Activated CD8-positive, alpha-beta T cell treated with anti-CD3 and anti-CD28 coated beads for 36 hours (primary cell): ENCODE measurements at regions not wholly inside any gene's neighbourhood (a gene's known extent, or its start where the extent isn't known, plus 50 kb on each side); places are given as distances from the start of the nearest gene placed in this dataset.

Source experiments
- ATAC-seq: fragments of 200-7000 bp; cut with Tn5 transposase; one replicate; pipeline ENCODE4 v1.10.0; 2021; ENCODE audit warnings: mild to moderate bottlenecking, moderate library complexity
- CTCF ChIA-PET: fragments of 350-600 bp; sonication (Branson Sonifier 250); formaldehyde crosslinking; loops from one replicate; lab custom pipeline; 2021; ENCODE audit warnings: antibody characterized with exemption; lab: Charles Lee
- POLR2A ChIA-PET: fragments of 350-600 bp; sonication (Branson Sonifier 250); formaldehyde crosslinking; loops from one replicate; lab custom pipeline; 2021; ENCODE audit warnings: antibody characterized with exemption; lab: Charles Lee
- DNase-seq: peaks from one replicate; pipeline ENCODE4 v3.0.0-alpha.2; 2020
- H3K27ac Mint-ChIP-seq: one replicate; pipeline ENCODE4 v1.8.0; 2021; ENCODE audit warnings: mild to moderate bottlenecking, mixed read lengths
- H3K27me3 Mint-ChIP-seq: one replicate; pipeline ENCODE4 v1.8.0; 2021; ENCODE audit warnings: mixed read lengths
- H3K36me3 Mint-ChIP-seq: one replicate; pipeline ENCODE4 v1.8.0; 2021; ENCODE audit warnings: low read depth, mixed read lengths
- H3K4me1 Mint-ChIP-seq: one replicate; pipeline ENCODE4 v1.8.0; 2021; ENCODE audit warnings: low read depth, mixed read lengths
- H3K4me3 Mint-ChIP-seq: one replicate; pipeline ENCODE4 v1.8.0; 2021; ENCODE audit warnings: mild to moderate bottlenecking, moderate library complexity, mixed read lengths
- H3K9me3 Mint-ChIP-seq: one replicate; pipeline ENCODE4 v1.8.0; 2021; ENCODE audit warnings: mixed read lengths
- CTCF ChIP-seq: fragments of 200-600 bp; IDR thresholded peaks from one replicate; pipeline ENCODE4 v1.8.0; 2022; ENCODE audit warnings: antibody characterized with exemption, mild to moderate bottlenecking
- intact Hi-C: fragments of 100-400 bp; cut with micrococcal nuclease; formaldehyde crosslinking; loops from one replicate; pipeline ENCODE4 v1.10.0; 2022

GRCh38 chr9:22232971-22233370, 213.7 kb upstream of the DMRTA1 start:
- no peak for TF ChIP-seq CTCF
- Mint-ChIP-seq H3K4me1 (peaks cover 13% of the 10 kb centered on the region), H3K4me3 (no peak overlapping the region), H3K27me3 (peaks cover 8% of the 10 kb centered on the region), H3K27ac (no peak overlapping the region), H3K36me3 (no peaks in the 10 kb centered on the region), H3K9me3 (peaks cover 10% of the 10 kb centered on the region)
- ChIA-PET CTCF (interaction anchor here (1.0 kb wide), 1 partner anchor 11 kb away, joined by 3 read pairs; no protein-coding TSS in a partner anchor), POLR2A (interaction anchor here (1.0 kb wide), 1 partner anchor 14 kb away, joined by 3 read pairs; no protein-coding TSS in a partner anchor)
- ATAC-seq = no peak
- intact Hi-C loops = no loop called here
- DNase-seq = no peak

GRCh38 chr9:22237497-22238363, 208.9 kb upstream of the DMRTA1 start:
- CTCF ChIA-PET = interaction anchor here (0.6 to 3.4 kb wide), 16 partner anchors 24 to 682 kb away, joined by 3 to 32 read pairs (median 4); partner anchors contain the start of gene CDKN2B
- no peak overlapping the region for H3K4me3 Mint-ChIP-seq
- POLR2A ChIA-PET = no interaction called here
- H3K9me3 Mint-ChIP-seq = no peaks in the 10 kb centered on the region
- peak overlapping the region; percentile 25 for H3K27ac Mint-ChIP-seq
- ATAC-seq (peak; percentile 40), DNase-seq (no peak)
- intact Hi-C loops = no loop called here
- TF ChIP-seq CTCF = no peak
- peaks cover 53% of the 10 kb centered on the region for H3K4me1 Mint-ChIP-seq
- peaks cover 2% of the 10 kb centered on the region for H3K27me3 Mint-ChIP-seq
- no peaks in the 10 kb centered on the region for H3K36me3 Mint-ChIP-seq

- POLR2A ChIA-PET = interaction anchor here (0.6 kb wide), 1 partner anchor 165 kb away, joined by 3 read pairs; no protein-coding TSS in a partner anchor
- DNase-seq (no peak), ATAC-seq (no peak)
- TF ChIP-seq CTCF = peak; percentile 34
- H3K36me3 Mint-ChIP-seq = no peaks in the 10 kb centered on the region
- no peak overlapping the region for H3K4me3 Mint-ChIP-seq
- intact Hi-C loops = no loop called here
- H3K27me3 Mint-ChIP-seq = peaks cover 5% of the 10 kb centered on the region
- H3K9me3 Mint-ChIP-seq = no peaks in the 10 kb centered on the region
- H3K27ac Mint-ChIP-seq = no peak overlapping the region
- CTCF ChIA-PET = interaction anchor here (0.6 to 3.4 kb wide), 25 partner anchors 24 to 683 kb away, joined by 3 to 32 read pairs (median 4); partner anchors contain the start of gene CDKN2B
- peaks cover 53% of the 10 kb centered on the region for H3K4me1 Mint-ChIP-seq
Measured at GRCh38 chr9:22238809-22239684, 207.6 kb upstream of the DMRTA1 start.

GRCh38 chr9:22240619-22241018, 206.0 kb upstream of the DMRTA1 start:
- TF ChIP-seq CTCF = no peak
- Mint-ChIP-seq H3K9me3 (no peaks in the 10 kb centered on the region), H3K36me3 (no peaks in the 10 kb centered on the region), H3K4me1 (peaks cover 56% of the 10 kb centered on the region), H3K4me3 (no peak overlapping the region), H3K27ac (no peak overlapping the region), H3K27me3 (peaks cover 5% of the 10 kb centered on the region)
- CTCF ChIA-PET = interaction anchor here (1.0 to 3.4 kb wide), 5 partner anchors 65 to 426 kb away, joined by 3 to 32 read pairs (median 3); no protein-coding TSS in a partner anchor
- POLR2A ChIA-PET = no interaction called here
- DNase-seq (peak; percentile 23), ATAC-seq (peak; percentile 74)
- intact Hi-C loops = loop anchor here (2.0 to 10.0 kb wide), 4 partner anchors 126 to 428 kb away; no protein-coding TSS in a partner anchor
